Amygdala (tissue), 56 donors: ENCODE measurements at regions not wholly inside any gene's neighbourhood (a gene's known extent, or its start where the extent isn't known, plus 50 kb on each side); places are given as distances from the start of the nearest gene placed in this dataset.
"Not testable (repeated sequence)": the region's sequence is repeated elsewhere in the genome, so short reads cannot be mapped to it uniquely, and the experiment has no call there.

Source experiments
- DNase-seq, 56 donors: peaks; one replicate each; lab custom pipeline; 2025; lab: John Stamatoyannopoulos, UW

DNA sequence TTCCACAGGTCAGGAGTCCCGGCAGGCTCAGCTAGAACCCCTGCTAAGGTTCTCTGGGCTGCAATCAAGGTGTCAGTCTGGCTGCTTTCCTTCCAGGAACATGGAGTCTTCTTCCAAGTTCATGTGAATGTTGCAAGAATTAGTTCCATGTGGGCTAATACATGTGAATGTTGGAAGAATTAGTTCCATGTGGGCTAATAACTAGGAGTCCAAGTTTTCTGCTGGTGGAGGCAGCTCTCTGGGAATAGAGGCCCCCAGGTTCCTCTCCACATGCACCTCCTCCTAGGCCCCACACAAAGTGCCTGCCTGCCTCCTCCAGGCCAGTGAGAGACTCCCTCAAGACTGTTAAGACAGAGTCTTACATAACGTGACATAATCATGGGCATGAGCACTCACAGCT, 140.8 kb upstream of the SLC35G4 start:
- no peak for DNase-seq

DNA sequence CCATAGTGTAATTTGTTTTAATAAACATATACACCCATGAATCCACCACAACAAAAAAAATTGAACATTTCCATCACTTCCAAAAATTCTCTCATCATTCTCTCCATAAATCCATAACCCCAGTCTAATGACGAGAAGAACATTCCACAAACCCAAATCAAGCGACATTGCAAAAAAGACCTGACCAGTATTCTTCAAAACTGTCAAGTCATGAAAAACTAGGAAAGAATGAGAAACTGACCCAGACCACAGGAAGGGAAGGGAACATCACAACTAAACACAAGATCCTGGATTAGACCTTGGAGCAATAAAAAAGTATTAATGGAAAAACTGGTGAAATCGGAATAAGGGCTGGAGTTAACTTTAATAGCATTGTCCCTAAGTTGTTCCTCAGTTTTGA, 141.3 kb upstream of the SLC35G4 start:
- no peak for DNase-seq

DNA sequence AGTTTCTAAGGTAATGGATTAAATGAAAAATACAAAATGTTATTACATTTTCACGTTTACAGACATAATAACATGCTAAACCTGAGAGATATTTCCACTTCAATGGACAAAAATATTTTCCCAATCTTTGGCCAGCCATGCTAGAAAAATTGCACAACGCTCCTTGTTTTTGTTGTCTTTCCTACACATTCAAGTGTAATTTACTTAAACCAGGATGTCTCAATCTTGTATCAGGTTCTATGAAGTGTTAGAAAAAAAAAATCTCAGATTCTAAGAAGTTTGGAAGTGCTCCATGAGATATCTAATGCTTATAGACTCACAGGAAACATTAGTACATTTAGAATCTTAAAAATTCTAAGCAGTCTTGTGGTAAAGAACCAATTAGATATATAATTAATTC, 141.8 kb upstream of the SLC35G4 start:
- DNase-seq: no peak

DNA sequence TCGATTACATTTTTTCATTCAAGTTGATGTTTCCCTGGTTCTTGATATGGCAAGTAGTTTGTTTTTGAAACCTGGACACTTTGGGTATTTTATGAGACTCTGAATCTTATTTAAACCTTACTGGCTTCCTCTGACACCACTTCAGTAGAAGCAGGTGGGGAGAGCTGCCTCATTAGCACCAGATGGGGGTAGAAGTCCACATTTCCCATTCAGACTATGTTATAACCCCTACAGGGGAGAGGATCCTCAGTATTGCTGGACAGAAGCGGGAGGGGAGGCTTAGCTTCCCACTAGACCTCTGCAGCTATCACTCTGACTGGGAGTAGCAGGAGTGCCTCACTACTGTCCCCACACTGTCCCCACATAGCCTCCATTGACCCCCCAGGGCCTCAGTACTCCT, 145.3 kb upstream of the SLC35G4 start:
- no peak for DNase-seq

DNA sequence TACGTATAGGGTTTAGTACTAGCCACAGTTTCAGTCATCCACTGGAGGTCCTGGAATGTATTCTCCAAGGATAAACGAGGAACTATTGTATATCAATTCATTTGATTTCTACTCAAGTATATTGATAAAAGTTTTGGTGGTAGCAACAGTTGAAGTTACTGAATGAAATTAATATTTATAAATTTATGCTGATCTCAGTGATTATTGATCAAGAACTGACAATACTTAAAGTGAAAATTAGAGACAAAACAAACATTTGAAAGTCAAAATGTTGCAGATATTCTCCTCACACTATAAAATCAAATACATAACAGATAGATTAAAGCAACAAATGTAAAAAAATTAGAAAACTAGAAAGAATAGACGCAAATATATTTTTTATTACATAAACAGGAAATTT, 150.9 kb upstream of the SLC35G4 start:
- DNase-seq: no peak

DNA sequence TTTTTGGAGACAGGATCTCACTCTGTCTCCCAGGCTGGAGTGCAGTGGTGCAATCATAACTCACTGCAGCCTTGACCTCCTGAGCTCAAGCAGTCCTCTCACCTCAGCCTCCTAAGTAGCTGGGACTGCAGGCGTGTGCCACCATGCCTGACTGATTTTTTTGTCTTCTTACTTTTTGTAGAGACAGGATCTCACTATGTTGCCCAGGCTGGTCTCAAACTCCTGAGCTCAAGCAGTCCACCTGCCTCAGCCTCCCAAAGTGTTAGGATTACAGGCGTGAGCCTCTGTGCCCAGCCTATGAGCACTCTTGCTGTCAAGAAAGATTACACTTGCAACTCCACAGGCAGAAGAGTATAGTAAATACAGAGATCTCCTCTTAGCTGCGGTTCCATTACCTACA, 151.5 kb upstream of the SLC35G4 start:
- not testable (repeated sequence) for DNase-seq

DNA sequence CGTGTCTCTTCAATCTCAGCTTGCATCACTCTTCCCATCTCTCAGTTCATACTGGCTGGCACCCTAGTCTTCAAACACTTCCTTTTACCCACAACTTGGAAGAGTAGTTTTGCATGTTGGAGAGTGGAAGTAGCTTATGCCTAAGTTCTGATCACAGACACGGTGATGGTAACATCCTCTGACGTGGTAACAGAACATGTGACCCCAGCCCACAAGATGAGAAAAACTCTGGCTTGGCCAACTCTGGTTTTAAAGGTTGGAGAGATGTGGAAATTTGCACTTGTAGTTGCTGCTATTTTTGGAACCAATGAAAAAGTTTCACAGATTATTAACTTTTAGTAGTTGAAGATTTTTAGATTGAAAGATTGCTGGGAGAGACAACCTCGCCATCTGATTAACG, 155.4 kb upstream of the SLC35G4 start:
- DNase-seq: no peak

DNA sequence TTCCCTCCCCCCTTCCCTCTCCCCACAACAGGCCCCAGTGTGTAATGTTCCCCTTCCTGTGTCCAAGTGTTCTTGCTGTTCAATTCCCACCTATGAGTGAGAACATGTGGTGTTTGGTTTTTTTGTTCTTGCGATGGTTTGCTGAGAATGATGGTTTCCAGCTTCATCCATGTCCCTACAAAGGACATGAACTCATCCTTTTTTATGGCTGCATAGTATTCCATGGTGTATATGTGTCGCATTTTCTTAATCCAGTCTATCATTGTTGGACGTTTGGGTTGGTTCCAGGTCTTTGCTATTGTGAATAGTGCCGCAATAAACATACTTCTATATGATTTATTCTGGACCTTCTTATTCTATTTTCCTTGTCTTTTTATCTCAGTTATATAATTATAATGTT, 165.2 kb upstream of the SLC35G4 start:
- not testable (repeated sequence) for DNase-seq

DNA sequence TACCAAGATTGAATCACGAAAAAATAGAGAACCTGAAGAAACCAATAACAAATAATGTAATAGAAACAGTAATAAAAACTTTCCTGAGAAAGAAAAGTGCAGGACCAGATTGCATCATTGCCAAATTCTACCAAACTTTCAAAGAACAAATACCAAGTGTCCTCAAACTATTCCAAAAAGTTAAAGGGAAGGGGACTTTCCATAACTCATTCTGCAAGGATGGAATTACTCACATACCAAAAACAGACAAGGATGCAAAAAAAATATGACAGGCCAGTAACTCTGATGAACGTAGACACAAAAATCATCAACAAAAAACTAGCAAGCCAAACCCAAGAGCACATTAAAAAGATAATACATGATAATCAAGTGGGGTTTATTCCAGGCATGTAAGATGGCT, 172.3 kb upstream of the SLC35G4 start:
- no peak for DNase-seq

DNA sequence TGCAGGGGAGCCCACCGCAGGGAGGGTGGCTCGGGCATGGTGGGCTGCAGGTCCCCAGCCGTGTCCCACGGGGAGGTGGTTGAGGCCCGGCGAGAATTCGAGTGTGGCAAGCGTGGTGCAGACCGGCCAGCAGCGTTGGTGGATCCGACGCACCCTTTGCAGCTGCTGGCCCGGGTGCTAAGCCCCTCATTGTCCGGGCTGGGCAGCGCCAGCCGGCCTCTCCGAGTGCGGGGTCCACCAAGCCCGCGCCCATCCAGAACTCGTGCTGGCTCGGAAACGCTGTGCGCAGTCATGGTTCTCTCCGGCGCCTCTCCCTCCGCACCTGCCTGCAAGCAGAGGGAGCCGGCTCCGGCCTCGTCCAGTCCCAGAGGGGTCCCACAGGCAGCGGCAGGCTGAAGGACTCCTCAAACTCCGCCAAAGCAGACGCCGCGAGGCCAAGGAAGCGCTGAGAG, 177.0 kb upstream of the SLC35G4 start:
- DNase-seq: no peak

DNA sequence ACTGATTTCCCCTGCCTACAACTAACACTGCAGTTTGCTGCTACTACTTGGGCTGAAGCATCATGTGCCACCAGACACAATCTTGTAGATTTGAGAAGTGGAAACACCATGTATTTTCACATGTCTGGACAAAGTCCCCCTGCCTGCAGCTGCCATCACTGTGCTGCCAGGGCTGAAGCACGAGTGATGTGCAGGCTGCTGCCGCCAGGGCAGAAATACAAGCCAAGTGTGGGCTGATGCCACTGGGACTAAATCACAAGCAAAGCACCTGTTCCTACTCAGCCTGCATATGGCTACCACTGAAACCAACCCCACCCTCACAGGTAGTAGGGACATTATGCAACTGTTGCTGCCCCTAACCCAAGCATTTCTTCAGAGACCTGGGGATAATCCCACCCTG, 179.5 kb upstream of the SLC35G4 start:
- DNase-seq: no peak

DNA sequence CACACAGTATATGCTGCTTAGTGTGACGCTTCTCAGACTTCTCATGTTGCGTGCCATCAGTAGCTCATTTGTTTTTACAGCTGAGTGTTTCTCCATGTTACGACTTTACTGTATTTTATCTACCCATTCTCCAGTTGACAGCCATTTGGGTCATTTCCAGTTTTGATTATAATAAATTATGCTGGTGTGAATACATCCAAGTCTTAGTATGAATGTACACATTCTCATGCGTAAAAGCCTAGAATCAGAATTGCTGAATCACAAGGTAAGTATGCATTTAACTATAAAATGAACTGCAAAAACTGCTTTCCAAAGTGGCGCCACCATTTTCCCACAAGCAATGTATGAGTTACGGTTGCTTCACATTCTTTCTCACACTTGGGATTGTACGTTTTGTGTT, 184.2 kb upstream of the SLC35G4 start:
- DNase-seq: no peak

DNA sequence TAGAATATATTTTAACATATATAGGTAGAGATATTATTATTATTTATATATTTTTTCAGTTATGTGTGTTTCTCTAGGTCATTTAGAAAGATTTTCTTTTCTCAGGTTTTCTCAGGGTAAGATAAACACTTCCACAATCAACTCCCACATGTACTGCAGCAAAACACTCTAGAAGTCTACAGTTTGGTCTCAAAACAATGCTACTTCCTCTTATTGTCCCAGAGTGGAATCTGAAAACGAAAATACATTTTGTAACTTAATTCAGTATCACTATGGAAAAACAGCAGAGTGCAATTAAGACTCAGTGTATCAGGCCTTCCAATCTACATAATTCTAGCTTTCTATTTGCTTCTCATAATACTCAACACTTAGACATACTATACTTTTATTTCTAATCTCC, 190.1 kb upstream of the SLC35G4 start:
- no peak for DNase-seq

DNA sequence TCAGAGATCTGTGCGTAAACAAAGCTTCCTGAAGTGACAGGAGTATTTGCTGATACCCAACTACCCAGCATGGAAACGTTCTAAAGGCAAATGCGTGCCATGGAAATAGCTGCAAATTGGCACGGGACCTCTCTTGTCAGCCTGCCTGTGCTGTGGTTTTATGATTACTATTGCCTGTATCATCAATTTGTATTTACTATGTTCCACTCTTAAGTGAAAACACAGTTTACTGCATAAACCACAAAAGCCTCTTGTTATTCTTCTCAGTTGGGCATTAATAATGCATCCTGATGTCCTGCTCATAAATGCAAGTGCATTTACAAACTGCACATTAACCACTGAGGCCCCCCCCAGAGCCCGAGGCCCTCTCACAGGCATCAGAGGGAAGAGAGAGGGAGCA, 196.6 kb upstream of the SLC35G4 start:
- no peak for DNase-seq

DNA sequence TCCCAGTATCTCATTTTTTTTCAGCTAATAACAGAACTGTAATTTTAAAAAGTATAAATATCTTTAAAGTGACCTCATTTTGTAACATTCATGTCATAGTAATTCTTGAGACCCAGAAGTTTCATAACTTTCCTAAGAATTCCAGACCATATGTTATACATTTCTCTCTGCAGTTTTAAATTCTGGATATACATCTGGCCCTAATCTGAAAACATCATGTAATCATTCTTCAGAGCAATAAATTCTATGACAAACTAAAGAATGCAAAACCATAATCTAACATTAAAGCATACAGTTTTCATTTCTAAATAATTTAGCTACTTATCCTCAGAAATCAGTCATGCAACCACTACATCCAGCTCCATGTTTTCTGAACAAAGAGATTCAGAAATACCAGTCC, 198.3 kb upstream of the SLC35G4 start:
- no peak for DNase-seq

DNA sequence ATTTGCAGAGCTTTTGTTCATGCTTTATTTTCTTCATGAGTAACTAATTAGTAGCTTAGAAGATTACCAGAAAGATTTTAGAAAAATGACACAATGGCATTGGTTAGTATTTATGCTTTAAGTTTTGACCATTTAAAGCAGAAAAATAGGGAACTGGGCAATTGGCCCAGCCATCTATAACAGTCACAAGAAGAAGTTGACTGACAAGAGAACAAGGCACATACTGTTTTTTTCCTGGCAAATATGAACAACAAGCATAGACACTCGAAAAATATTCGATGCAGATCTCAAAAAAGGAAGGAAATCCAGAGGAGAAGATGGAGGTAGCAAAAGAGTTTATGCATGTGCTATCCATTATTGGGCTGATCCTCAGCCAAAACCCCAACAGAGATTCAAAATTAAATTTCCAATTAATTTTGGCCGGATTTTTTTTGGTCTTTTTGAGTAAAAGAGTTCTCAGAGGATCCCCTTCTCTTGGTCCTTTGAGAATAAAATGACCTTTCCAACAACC, 200.8 kb upstream of the SLC35G4 start:
- no peak for DNase-seq

DNA sequence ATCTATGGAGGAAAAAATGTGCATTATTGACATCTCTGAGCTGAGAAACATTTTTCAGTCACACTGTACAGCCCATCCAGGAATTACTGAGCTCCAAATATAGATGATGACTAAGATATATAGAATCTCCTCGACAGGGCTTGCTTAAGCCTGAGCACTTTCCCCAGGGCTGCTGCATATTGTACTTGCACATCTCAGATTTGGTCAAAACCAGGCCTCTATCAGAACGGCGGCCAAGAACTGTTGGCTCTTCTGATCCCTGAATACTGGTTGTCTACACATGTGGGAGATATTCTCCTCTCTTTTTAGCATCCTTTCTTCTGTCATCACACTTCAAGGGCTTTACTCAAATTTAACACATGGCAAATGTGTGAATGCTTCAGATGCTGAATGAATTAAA, 201.5 kb upstream of the SLC35G4 start:
- no peak for DNase-seq

DNA sequence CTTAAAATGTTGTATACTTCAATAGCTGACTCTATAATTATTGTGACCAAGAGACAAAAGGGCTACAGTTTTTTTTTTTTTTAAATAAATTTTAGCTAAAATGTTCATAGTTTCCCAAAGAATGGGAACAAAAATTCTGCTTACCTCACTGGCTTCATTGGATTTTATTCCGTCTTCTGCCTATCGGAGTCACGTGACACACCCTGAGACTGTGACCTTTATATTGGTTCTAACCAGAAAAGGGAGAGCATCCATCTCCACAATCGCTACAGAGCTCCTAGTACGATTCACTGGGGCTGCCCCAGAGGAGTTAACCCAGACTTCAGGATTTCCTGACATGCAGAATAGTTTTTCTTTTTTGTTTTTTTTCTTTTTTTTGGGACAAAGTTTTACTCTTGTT, 203.6 kb upstream of the SLC35G4 start:
- DNase-seq: no peak

DNA sequence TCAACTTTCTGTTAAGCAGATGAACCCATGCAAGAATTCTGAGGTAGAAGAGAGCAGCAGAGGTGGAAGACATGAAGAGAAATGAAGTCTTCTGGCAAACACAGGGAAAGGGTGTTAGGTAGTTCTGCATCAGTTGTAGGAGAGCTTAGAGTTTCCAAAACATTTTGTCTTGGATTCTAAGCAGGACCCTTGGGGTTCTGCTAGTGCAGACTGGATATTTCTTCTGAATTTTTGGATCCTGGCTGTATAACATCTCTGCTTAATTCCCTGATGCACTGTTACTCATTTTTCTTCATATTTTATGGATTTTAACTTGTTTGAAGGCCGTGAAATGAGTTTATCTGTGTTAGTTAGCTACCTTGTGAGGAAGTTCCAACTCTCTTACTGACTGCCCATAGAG, 208.7 kb upstream of the SLC35G4 start:
- no peak for DNase-seq

DNA sequence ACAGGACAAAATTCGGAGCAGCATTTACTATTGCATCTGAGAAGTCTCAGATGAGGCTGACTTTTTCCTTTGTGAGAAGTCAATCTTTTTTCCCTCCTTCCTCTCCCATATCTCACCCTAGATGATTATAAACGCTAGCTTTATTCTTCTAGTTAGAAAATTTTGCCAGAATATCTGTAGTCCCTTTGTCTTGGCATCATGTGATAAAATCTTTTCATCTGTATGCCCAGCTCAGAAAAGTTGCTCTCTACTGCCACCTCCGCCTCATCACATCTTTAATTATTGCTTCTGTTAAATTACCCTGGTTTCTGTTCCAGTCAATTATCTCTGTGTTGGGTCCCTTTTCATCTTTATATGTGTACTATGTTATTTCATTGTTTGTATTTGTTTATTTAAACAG, 210.8 kb upstream of the SLC35G4 start:
- DNase-seq: no peak

DNA sequence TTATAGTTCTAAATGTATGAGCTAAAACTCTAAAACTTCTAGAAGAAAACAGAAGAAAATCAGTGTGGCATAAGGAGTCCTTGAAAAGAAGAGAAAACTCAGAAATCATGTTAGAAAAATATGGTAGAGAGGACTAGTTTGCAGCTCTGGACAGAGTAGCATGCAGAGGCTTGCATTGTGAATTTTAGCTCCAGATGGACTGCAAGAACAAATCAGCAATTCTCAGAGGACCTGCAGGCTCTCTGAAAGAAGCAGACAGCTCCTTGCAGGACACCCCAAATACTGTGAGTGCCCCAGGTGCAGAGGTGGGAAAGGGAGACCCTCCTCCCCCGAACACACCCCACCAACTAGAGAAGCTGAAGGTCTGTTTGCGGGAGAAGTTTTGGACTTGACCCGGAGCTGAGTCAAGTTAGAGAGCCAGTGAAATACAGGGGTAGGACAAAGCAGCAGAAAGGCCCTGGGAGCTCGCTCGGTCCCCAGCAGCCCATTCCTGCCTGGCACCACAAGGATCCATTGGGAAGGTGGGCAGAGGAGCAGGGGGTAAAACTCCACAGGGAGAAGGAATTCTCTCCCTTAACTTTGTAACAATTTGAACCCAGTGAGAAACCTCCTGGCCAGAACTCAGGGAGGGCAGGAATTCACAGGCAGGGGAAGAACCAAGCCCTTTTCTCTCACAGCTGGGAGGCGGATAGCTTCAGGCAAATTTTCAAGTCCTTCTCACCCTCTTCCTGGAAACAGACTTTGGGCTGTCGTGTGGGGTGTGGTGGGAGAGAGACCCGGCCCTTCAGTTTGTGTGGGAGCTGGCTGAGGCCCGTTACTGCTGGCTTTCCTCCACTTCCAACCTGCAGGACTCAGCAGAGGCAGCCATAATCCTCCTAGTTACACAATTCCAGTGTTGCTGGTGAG, 216.2 kb upstream of the SLC35G4 start:
- DNase-seq: no peak

DNA sequence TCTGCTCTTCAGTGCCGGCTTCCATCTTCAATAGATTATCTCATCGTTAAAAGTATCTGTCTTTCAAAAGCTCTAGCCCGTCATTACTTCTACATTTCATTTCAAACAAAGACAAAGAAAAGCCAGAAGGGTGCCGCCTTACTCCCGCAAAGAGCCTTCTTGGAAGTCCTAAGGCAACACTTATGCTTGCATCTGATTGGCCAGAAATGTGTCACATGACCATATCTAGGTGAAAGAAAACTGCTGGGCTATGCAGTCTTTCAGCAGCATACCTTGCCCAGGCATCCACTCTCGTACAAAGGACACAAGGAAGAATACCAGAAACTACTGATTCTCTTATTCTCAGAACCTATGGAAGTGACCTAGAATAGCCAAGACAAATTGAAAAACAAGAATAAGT, 217.1 kb upstream of the SLC35G4 start:
- DNase-seq: peak in 1 of 56 donors; percentile 3

DNA sequence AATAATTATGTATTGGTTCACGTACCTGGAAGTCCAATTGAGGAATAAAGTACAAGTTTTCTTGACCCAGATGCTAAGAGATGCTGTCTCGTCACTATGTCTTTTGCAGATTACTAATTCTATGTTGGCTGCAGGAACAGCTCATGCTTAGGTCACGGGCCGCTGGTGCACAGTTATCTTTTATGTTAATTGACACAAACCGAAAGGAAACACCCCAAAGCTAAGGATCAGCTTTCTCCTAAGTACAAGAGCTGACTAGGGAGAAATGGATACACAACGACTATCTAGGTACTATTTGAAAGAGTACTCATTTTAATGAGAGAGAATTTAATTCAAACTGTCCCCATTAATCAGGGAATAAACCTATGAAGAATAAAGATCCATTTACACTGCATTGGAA, 217.7 kb upstream of the SLC35G4 start:
- no peak for DNase-seq
